Retina (tissue), 1 donor: ENCODE measurements at regions not wholly inside any gene's neighbourhood (a gene's known extent, or its start where the extent isn't known, plus 50 kb on each side); places are given as distances from the start of the nearest gene placed in this dataset.
"Not testable (repeated sequence)": the region's sequence is repeated elsewhere in the genome, so short reads cannot be mapped to it uniquely, and the experiment has no call there.

Experiments
- DNase-seq: peaks from one replicate; pipeline ENCODE4 v3.0.0-alpha.2; 2016

DNA sequence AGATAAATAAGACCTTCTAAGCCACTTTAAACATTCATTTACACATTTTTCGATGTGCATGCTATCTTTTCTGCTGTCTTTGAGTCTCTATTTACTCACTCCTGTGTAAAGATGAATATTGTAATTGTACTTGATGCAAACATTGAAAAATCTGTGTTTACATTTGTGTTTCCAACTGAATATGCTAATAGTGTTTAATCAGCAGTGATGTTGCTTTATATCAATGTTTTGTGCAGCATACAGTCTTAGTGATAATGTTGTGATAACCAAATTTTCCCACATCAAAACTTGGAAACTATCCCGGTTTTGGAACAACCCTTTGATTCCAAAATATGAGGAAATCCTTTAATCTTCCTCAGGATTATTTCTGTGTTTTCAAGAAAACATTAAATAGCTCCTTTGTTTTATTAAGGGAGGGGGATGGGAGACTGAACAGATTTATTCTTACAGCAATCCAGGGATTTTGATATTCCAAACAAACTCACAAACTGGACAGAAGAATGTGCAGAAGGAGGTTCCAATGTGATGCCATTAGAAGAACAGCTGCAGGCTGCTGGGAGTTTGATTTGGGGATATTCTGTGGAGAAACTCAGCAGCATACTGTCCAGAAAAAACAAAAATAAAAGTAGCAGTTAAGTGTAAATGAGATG, 248.0 kb downstream of the S1PR1 start:
- no peak for DNase-seq

DNA sequence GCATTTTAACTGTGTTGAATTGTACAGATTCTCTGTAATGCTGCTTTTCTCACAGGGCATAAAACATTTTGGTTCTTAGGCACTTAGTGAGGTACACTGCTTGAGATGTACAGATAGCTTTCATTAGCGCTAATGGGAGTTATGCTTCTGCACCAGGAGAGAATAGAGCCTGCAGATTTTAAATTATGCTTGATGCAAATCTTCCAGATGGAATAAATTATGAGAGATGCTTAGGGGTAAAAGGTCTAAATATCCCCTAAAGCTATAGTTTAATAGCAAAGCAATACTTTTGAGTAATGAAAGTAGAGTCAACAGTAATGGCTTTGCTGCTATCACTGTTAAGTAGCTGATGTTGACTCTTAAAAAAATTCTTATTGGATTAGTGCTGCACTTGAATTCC, 248.9 kb downstream of the S1PR1 start:
- DNase-seq, result no peak

GRCh38 chr1:101492144-101492543, 255.3 kb downstream of the S1PR1 start:
- DNase-seq, result not testable (repeated sequence)

GRCh38 chr1:101493920-101494319, 257.1 kb downstream of the S1PR1 start:
- not testable (repeated sequence) for DNase-seq

- no peak for DNase-seq
Observed at GRCh38 chr1:101496109-101496508, 259.3 kb downstream of the S1PR1 start.

DNA sequence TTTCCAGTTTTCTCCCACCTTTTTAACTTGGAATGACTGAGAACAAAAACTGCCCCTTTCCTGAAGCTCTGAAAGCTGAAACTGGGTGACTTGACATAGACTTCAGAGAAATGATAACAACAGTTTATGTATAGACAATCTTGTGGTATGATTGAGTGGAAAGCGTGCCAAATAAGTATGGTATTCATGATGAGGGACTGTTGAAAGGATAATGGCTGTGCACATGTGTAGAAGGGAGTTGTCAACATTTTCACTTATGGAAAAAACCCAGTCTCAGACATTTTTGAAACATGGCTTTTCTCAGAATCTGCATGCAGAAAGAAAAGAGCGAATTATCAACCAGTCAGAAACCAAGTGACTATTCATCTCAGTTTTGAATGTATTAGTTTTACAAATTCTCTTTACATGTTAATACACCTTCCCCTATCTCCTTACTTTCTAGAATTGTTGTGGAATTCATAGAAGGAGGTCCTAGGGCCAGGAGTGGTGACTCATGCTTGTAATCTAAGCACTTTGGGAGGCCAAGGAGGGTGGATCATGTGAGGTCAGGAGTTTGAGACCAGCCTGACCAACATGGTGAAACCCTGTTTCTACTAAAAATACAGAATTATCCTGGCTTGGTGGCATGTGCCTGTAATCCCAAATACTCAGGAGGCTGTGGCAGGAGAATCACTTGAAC, 261.2 kb downstream of the S1PR1 start:
- DNase-seq, result no peak

DNA sequence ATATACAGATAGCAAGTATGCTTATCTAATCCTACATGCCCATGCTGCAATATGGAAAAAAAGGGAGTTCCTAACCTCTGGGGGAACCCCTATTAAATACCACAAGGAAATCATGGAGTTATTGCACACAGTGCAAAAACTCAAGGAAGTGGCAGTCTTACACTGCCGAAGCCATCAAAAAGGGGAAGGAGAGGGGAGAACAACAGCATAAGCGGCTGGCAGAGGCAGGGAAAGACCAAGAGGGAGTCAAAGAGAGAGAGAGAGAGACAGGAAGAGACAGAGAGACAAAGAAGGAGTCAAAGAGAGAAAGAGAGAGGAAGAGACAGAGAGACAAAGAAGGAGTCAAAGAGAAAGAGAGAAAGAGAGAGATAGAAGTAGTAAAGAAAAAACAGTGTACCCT, 267.3 kb downstream of the S1PR1 start:
- DNase-seq, result not testable (repeated sequence)

- DNase-seq, result not testable (repeated sequence)
Observed at GRCh38 chr1:101505240-101505639, 268.4 kb downstream of the S1PR1 start.

GRCh38 chr1:101506541-101507164, 269.8 kb downstream of the S1PR1 start:
- DNase-seq, result peak; percentile 14

- no peak for DNase-seq
Observed at GRCh38 chr1:101507547-101507971, 270.7 kb downstream of the S1PR1 start.

GRCh38 chr1:101508913-101509312, 272.1 kb downstream of the S1PR1 start:
- no peak for DNase-seq

DNA sequence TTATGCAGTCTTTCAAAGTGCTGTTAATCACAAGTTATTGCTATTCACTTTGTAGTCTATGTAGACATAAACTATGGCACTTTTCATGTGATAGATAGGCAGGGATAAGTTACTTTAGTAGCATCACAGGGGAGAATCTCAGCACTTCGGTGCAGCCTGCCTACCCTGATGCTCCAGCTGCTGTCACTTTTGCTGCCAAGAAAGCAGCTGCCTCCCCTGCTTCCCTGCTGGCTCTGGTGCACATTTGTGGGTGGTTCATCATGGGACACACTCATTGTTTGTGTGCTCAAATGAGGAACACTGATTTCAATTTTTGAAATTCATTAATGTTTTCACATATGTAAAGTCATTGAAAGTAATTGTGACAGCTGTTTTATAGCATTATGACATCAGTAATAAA, 272.6 kb downstream of the S1PR1 start:
- no peak for DNase-seq

DNA sequence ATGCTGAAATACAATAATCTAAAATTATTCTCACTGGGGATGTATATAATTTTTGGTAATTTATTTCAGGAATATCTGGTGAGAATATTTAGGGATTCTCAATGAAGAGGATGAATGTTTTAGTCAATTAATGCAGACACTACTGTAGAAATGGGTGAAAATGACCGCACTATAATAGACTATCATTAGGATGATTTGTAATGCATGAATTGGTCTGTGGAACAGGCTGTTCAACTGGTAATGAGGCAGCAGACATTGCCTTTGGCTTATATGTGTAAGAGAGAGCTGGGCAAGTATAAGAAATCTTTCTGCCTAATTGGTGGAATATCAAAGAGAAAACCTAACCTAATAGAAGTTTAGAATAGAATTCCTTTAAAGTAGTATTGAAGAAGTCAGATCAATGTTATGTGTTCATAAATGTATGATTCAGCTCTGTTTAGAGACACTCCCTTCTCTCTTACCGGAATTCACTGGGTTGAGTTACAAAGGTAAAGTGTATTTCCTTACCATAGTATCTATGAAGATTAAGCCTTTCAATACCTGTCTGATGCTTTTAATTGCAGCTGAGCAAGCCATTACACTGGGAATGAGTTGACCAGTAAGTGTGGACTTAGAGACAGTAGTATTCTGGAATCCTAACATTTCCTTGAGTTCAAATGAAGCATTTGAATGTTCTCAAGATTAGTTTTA, 274.5 kb downstream of the S1PR1 start:
- DNase-seq, result peak; percentile 26

- DNase-seq, result peak; percentile 53
Observed at GRCh38 chr1:101520302-101520701, 283.5 kb downstream of the S1PR1 start.

DNA sequence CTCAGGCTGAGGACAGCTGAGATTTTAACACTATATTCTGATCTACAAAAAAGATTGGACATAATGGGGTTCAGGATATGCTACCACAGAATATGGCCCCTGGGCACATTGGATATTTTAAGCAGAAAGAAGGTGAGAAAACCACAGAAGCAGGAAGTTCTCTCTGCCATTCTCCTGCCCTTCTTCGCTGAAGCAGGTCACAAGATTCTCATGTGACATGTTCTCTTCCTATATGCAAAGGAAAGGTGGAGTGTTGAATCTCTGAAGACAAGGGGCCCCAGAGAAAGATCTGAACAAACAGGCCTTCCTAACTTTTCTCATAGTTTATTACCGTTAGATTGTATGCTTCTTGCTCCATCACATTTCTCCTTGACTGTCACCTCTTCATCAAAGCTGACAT, 285.7 kb downstream of the S1PR1 start:
- no peak for DNase-seq

- no peak for DNase-seq
Observed at GRCh38 chr1:101526813-101527212, 290.0 kb downstream of the S1PR1 start.

DNA sequence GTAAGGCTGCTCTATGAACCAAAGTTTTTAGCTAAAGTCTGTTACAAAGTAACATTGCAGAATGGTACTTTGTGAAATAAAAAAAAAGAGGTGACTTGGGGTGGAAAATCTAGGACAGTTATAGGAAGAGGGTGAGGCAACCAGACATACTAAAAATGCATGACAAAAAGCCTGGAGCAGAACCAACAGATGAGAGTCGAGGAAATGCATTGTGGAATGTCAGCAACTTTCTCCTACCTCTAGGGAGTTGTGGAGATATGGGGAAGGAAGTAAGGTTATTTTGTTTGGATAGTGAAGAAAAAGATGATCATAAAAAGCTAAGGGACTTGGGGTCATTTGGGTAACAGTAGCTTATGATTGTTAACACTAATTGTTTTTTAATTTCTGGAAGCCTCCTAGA, 295.6 kb downstream of the S1PR1 start:
- DNase-seq, result no peak

DNA sequence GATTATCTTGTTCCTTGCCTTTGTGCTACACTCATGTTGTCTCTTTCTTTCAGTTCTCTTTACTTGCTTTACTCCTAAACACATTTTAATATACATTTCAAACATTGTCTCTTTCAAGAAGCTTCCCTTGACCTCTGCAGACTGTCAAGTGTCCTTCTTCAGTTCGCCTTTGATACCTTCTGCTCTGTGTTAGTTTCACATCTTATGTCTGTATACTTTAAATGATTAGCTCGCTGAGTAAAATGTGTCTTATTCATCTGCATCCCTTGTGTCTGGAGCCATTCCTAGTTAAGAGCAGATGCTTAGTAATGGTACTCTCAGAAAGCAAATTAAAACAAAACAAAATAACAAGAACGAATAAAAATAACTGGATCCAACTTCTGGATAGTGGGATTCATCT, 303.3 kb downstream of the S1PR1 start:
- DNase-seq, result no peak

DNA sequence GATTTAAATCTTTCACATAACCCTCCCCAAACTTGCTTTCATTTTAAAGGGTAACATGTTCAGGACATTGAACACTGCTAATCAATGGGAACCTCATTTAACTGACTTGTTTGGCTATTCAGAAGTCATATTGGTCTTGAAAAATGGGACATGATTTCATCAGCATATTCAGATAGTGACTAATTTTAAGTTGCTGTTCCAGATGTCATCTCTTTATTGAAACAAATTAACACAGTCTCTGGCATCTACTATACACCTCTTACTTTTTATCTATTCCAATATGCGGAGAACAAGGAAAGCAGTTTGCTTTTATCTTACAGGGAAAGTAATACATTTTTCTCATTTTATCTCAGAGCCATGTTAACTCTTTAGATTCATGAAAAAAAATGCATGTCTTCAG, 310.1 kb downstream of the S1PR1 start:
- no peak for DNase-seq

- no peak for DNase-seq
Observed at GRCh38 chr1:101547357-101547756, 310.5 kb downstream of the S1PR1 start.

- no peak for DNase-seq
Observed at GRCh38 chr1:101548376-101548775, 311.6 kb downstream of the S1PR1 start.

DNA sequence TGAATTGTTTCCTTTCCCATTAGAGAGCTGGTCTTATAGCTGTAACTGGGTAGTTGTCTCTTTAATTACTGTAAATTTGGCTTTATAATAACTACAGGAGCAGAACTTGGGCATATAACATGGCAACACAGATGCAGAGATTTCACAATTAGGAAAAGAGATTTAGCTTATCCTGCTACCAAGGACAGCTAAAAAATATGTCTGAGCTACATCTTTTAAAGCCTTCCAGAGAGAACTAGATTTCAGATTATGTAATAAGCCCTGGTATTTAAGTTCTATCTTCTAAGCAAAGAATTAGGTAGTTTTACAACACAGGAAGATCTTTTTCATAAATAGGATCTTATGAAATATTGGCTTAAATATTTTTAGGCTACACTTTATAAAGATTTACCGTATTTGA, 313.8 kb downstream of the S1PR1 start:
- DNase-seq, result no peak

DNA sequence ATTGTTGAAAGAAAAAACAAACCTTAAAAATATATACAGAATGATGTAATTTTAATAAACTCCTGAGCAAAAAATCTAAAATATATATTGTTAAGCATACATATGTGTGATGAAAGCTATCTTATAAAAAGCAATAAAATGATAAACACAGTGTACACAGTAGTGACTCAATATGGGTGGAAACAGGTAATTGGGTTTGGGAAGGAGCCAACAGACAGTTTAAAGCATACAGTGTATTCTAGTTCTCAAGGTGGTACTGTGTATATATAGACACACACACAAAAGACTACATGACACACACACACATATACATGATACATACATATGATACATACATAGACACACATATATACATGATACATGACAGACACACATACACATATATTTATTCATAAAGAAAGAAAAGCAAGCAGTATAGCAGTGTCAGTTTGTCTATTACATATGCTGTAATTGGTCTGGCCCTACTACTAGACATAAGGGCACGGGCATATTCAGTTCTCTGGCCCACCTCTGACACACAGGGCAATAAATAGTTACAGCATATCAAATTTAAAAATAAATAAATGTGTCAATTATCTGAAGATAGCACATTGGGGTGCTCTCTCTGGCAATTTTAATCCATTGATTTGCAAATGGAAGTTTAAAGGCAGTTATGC, 330.2 kb downstream of the S1PR1 start:
- DNase-seq, result no peak
